Pons (tissue), 1 donor: ENCODE measurements at regions not wholly inside any gene's neighbourhood (a gene's known extent, or its start where the extent isn't known, plus 50 kb on each side); places are given as distances from the start of the nearest gene placed in this dataset.

ENCODE experiments used
- DNase-seq: peaks from one replicate; pipeline ENCODE4 v3.0.0-alpha.2; 2016; ENCODE audit warnings: low spot score

- no peak for DNase-seq
Measured at GRCh38 chr10:63708421-63708820, 187.2 kb downstream of the REEP3 start.

GRCh38 chr10:63710703-63711102 is 189.5 kb downstream of the REEP3 start:
- no peak for DNase-seq

GRCh38 chr10:63711361-63711760 is 190.2 kb downstream of the REEP3 start:
- no peak for DNase-seq

GRCh38 chr10:63711867-63712716 is 190.9 kb downstream of the REEP3 start:
- peak; percentile 85 for DNase-seq

GRCh38 chr10:63712717-63713115 is 191.5 kb downstream of the REEP3 start:
- DNase-seq, result no peak

GRCh38 chr10:63713191-63714144 is 192.3 kb downstream of the REEP3 start:
- peak; percentile 74 for DNase-seq

GRCh38 chr10:63716016-63716580 is 194.9 kb downstream of the REEP3 start:
- DNase-seq, result peak; percentile 48

GRCh38 chr10:63717027-63717715 is 196.0 kb downstream of the REEP3 start:
- DNase-seq, result no peak

- DNase-seq, result no peak
Measured at GRCh38 chr10:63718006-63718405, 196.8 kb downstream of the REEP3 start.

- DNase-seq, result no peak
Measured at GRCh38 chr10:63718421-63718820, 197.2 kb downstream of the REEP3 start.

GRCh38 chr10:63719226-63719856 is 198.1 kb downstream of the REEP3 start:
- no peak for DNase-seq

GRCh38 chr10:63720072-63720537 is 198.9 kb downstream of the REEP3 start:
- DNase-seq, result peak; percentile 67

GRCh38 chr10:63720676-63721075 is 199.5 kb downstream of the REEP3 start:
- no peak for DNase-seq

GRCh38 chr10:63722537-63722936 is 201.3 kb downstream of the REEP3 start:
- DNase-seq, result no peak

GRCh38 chr10:63723320-63723719 is 202.1 kb downstream of the REEP3 start:
- DNase-seq, result no peak

- no peak for DNase-seq
Measured at GRCh38 chr10:63723741-63724140, 202.5 kb downstream of the REEP3 start.

GRCh38 chr10:63724922-63725321 is 203.7 kb downstream of the REEP3 start:
- no peak for DNase-seq

GRCh38 chr10:63726867-63727266 is 205.7 kb downstream of the REEP3 start:
- DNase-seq, result no peak

GRCh38 chr10:63727636-63728035 is 206.4 kb downstream of the REEP3 start:
- DNase-seq, result no peak

GRCh38 chr10:63735305-63735704 is 214.1 kb downstream of the REEP3 start:
- no peak for DNase-seq

GRCh38 chr10:63738410-63738809 is 217.2 kb downstream of the REEP3 start:
- DNase-seq, result no peak
